Left lung (tissue), 4 donors: ENCODE measurements at regions not wholly inside any gene's neighbourhood (a gene's known extent, or its start where the extent isn't known, plus 50 kb on each side); places are given as distances from the start of the nearest gene placed in this dataset.
A peak's percentile ranks its signal among the peaks of the same experiment; 100 is the strongest.
"Not testable (repeated sequence)": the region's sequence is repeated elsewhere in the genome, so short reads cannot be mapped to it uniquely, and the experiment has no call there.

Source experiments
- ATAC-seq: fragments of 200-7000 bp; cut with Tn5 transposase; one replicate; pipeline ENCODE4 v1.9.1; 2020; ENCODE audit warnings: moderate library complexity
- DNase-seq, 4 donors: peaks; one replicate each; pipeline ENCODE4 v3.0.0-alpha.2; 2013 to 2020
- H3K27ac ChIP-seq, 2 donors: fragments of 200-600 bp; sonication (generic) in 1 of 2; one replicate each; pipeline versions ENCODE4 v1.5.0 to v1.8.0; 2020 to 2021
- H3K27me3 ChIP-seq, 2 donors: fragments of 200-600 bp; sonication (generic) in 1 of 2; one replicate each; pipeline versions ENCODE4 v1.5.0 to v1.8.0; 2020 to 2021
- H3K36me3 ChIP-seq, 2 donors: fragments of 200-600 bp; sonication (generic) in 1 of 2; one replicate each; pipeline versions ENCODE4 v1.5.0 to v1.8.0; 2020 to 2021
- H3K4me1 ChIP-seq, 2 donors: fragments of 200-600 bp; one replicate each; pipeline ENCODE4 v1.8.0; 2021
- H3K4me3 ChIP-seq, 2 donors: fragments of 200-600 bp; sonication (generic) in 1 of 2; one replicate each; pipeline versions ENCODE4 v1.5.0 to v1.8.0; 2020 to 2021; ENCODE audit warnings: mild to moderate bottlenecking in 1 of 2
- H3K9me3 ChIP-seq, 2 donors: fragments of 200-600 bp; sonication (generic) in 1 of 2; one replicate each; pipeline versions ENCODE4 v1.5.0 to v1.8.0; 2020 to 2021
- CTCF ChIP-seq, 2 donors: fragments of 200-600 bp; sonication (generic) in 1 of 2; IDR thresholded peaks; one replicate each; pipeline versions ENCODE4 v1.5.0 to v1.8.0; 2021; ENCODE audit warnings: antibody characterized with exemption in 2 of 2
- intact Hi-C, 2 donors: fragments of 100-400 bp; cut with DNase I; formaldehyde crosslinking; loops; one replicate each; pipeline versions ENCODE4 v1.11.2 to v1.14.2; 2022
- donor health status: DM: no; HTN: yes; CAD: no.
- donor health status: DM: no; HTN: no; CAD: no.

GRCh38 chr4:94036964-94037363, 170.7 kb upstream of the SMARCAD1 start:
- H3K27me3 ChIP-seq: no peaks in the 10 kb centered on the region
- no peaks in the 10 kb centered on the region for H3K36me3 ChIP-seq
- DNase-seq (no peak), ATAC-seq (no peak)
- intact Hi-C loops: no loop called here
- no peaks in the 10 kb centered on the region for H3K9me3 ChIP-seq
- no peak overlapping the region for H3K4me3 ChIP-seq
- no peak for TF ChIP-seq CTCF (IDR thresholded peaks at IDR 0.05)
- H3K27ac ChIP-seq: no peak overlapping the region
- no peaks in the 10 kb centered on the region for H3K4me1 ChIP-seq

- intact Hi-C loops: no loop called here
- Histone ChIP-seq H3K27me3 (no peaks in the 10 kb centered on the region), H3K4me1 (no peaks in the 10 kb centered on the region), H3K27ac (no peak overlapping the region), H3K9me3 (no peaks in the 10 kb centered on the region), H3K36me3 (no peaks in the 10 kb centered on the region), H3K4me3 (no peak overlapping the region)
- no peak for TF ChIP-seq CTCF (IDR thresholded peaks at IDR 0.05)
- ATAC-seq (no peak), DNase-seq (no peak)
Measured at GRCh38 chr4:94038195-94038594, 169.5 kb upstream of the SMARCAD1 start.

- peaks cover 0 to 3% of the 10 kb centered on the region in 2 donors for H3K9me3 ChIP-seq
- no peak overlapping the region for H3K4me3 ChIP-seq
- DNase-seq (no peak), ATAC-seq (no peak)
- no peaks in the 10 kb centered on the region for H3K27me3 ChIP-seq
- intact Hi-C loops: no loop called here
- TF ChIP-seq CTCF (IDR thresholded peaks at IDR 0.05): no peak
- H3K27ac ChIP-seq: no peak overlapping the region
- no peaks in the 10 kb centered on the region for H3K4me1 ChIP-seq
- H3K36me3 ChIP-seq: no peaks in the 10 kb centered on the region
Measured at GRCh38 chr4:94039226-94039625, 168.4 kb upstream of the SMARCAD1 start.

GRCh38 chr4:94044471-94044870, 163.2 kb upstream of the SMARCAD1 start:
- H3K36me3 ChIP-seq, intact Hi-C loops, H3K4me3 ChIP-seq, ATAC-seq, H3K4me1 ChIP-seq, H3K27me3 ChIP-seq, H3K27ac ChIP-seq: not testable (repeated sequence)
- peak in 1 of 4 donors; percentile 37 for DNase-seq
- H3K9me3 ChIP-seq: peaks cover 0 to 17% of the 10 kb centered on the region in 2 donors

GRCh38 chr4:94063084-94063483, 144.6 kb upstream of the SMARCAD1 start:
- no peak for ATAC-seq
- no peaks in the 10 kb centered on the region for H3K9me3 ChIP-seq
- no peaks in the 10 kb centered on the region for H3K27me3 ChIP-seq
- no peaks in the 10 kb centered on the region for H3K4me1 ChIP-seq
- intact Hi-C loops: no loop called here
- H3K36me3 ChIP-seq: no peaks in the 10 kb centered on the region
- TF ChIP-seq CTCF (IDR thresholded peaks at IDR 0.05): no peak
- no peak overlapping the region for H3K4me3 ChIP-seq
- no peak overlapping the region for H3K27ac ChIP-seq
- DNase-seq: no peak
